DMS53 treated with DMSO at 0.1 percent for 48 hours (cell line): ENCODE measurements at regions not wholly inside any gene's neighbourhood (a gene's known extent, or its start where the extent isn't known, plus 50 kb on each side); places are given as distances from the start of the nearest gene placed in this dataset.
A peak's percentile ranks its signal among the peaks of the same experiment; 100 is the strongest.
"Not testable (repeated sequence)": the region's sequence is repeated elsewhere in the genome, so short reads cannot be mapped to it uniquely, and the experiment has no call there.

Source experiments
- DNase-seq: peaks from one replicate; lab custom pipeline; 2025; ENCODE audit not compliant: unreplicated experiment; lab: John Stamatoyannopoulos, UW

DNA sequence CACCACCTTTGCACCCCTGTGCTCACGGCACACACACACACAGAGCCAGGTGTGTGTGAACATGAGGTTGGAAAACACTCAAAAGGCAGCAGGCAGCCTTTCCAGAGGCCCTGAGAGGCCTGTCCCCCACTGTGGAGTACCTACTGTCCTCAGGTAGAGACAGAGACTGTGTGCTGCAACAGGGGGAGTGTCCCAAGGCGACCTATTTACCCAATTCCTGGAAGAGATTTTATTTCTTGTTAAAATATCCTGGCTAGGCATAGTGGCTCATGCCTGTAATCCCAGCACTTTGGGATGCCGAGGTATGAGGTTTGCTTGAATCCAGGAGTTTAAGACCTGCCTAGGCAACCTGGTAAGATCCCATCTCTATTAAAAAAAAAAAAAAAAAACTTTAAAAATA lies 108.5 kb downstream of the COPRS start:
- DNase-seq = no peak

DNA sequence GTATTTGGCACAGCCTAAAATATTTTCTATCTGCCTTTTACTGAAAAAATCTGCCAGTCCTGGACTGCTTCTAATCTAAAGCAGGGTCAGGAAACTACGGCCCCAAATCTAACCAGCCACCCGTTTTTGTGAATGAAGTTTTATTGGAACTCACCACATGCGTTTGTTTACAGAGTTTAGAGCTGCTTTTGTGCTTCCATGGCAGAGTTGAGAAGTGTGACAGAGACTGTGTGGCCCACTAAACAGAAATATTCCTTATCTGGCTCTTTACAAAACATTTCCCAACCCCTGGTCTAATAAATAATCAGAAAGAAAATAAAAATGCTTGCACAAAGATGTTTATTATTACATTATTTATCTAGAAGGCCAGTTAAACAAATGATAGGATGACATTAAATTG lies 110.2 kb downstream of the COPRS start:
- no peak for DNase-seq

GRCh38 chr17:31746884-31747495 lies 112.1 kb downstream of the COPRS start:
- DNase-seq = no peak

GRCh38 chr17:31745964-31746600 lies 113.0 kb downstream of the COPRS start:
- DNase-seq = no peak

GRCh38 chr17:31744511-31744951 lies 114.5 kb downstream of the COPRS start:
- no peak for DNase-seq

DNA sequence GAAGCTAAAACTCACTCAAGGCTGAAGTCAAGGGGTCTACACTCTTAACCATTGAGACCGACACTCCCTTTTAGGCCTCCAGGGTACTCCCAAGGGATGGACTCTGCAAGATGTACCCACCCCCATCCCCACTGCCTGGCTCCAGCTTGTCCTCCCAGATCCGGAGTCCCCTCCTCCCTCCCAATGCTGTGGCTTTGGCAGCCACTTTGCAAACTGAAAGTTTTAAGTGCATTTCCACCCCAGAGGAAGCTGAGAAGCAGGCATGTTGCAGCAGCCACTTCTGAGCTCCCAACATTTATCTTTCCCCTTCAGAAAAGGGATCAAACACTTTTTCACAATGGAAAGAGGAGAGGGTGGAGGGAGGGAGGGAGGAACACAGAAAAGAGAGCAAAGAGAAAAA lies 115.2 kb downstream of the COPRS start:
- DNase-seq = no peak

DNA sequence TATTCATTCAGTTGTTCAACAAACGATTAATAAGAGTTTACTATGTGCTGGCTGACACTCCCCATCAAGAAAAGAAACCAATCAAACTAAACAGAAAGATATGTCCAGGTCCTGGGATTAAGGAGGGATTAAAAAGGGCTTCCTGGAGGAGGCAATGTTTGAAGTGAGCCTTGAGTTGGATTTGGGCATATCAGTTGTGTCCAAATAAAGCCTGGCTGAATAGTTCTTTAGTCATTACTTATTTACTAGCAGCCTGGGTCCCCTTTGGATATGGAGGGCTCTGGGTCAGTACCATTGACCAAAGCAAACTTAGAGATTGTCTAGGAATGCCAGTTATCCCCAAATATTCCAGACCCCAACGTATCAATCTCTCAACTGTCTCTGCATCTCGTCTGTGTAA lies 117.7 kb downstream of the COPRS start:
- DNase-seq = no peak

DNA sequence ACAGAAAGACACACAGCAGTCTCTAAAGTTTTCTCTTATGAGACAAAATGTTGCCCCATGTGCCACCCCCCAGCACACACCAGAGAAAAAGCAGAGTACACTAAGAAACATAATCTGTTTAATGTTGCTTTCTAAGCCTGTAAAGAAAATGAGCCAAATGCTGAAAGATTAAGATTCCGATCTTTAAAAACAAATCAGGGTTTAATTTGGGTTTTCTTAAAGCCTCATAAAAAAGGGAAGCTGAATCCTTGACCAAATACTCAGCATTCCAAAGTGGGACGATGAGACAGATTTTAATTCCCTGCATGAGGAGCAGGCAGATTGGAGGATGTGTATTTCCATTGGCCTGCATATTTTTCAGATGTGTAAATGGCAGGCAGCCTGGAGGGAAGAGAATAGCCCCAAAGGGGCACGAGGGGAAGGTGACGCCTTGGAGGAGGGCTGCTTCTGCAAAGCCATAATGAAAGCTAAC lies 118.4 kb downstream of the COPRS start:
- no peak for DNase-seq

DNA sequence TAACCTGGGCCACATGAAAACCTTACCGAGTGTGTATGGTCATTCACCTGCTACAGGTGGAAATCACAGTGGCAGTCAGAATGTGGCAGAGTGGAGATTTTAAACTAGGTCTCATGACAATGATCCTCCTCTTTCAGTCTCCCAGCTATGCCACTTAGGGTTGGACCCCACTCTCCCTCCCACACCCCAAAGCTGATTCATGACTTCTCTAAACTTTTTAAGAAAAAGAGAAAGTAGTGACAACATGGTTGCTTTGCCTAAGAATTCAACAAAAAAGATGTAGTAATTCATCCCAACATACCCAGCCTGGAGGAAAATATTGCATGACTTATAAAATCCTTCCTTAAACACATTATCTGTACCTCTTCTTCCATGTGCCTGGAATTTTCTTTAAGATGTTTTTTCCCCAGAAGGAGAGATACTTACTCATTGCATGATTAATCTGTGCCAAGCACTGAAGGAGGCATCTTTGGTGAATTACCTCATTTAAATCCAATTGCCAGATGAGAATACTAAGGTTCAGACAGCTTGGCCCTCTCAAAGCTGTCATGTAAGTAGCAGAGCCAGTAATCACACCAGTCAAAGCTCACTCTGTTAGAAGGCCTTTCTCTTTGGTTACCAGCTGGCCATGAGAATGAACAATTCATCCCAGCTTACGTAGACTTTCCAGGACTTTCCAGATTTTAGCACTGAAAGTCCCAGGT lies 119.9 kb downstream of the COPRS start:
- no peak for DNase-seq

- no peak for DNase-seq
Observed at GRCh38 chr17:31738488-31738887, 120.6 kb downstream of the COPRS start.

DNA sequence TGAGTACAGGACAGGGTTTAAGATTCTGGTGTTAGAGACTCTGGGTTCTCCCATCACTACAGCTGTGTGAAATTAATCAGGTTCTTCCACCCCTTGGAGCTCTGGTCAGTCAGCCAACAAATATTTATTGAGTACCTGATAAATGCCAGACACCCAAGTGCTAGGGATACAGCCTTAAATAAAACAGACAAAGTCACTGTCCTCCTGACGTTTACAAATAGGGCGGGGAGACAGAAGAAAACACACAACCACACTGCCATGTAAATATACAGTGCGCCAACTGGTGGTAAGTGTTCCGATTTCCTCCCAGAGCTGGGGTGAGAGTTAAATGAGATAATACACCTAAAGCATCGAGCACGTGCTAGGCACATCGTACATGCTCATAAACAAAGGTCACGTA lies 121.0 kb downstream of the COPRS start:
- DNase-seq = no peak

DNA sequence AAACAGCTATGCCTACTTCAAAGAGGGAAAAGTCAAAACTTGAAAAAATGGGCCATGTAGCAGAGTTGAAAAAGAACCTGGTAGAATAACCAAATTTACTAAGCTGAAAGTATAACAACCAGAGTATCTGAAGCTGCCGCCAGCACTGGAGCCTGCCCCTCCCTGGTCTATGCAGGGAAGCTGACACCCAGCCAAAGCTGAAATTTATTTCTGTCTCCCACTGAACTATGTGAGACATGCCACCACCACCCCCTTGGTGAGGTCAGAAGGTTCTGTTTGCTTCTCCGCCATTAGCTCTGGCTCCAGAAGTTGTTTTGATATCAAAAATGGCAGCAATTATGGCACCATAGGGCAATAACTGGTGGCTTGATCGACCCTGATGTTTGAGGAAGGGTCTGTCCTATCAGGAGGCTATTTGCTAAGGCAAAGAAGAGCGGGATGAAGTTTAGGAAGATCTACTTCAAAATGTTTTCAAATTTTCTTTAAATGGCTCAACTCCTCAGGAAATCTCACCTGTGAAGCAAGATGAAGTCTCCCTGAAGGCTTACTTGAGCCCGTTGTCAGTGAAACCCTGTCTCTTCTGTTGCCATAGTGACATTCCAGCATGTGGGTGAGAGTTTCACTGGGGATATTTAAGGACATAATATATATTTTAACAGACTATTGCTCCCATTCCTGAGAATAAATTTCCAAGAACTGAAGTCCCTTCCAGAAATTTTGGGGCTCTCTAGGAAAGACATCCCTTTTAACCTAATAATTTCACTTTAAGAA lies 122.0 kb downstream of the COPRS start:
- no peak for DNase-seq

GRCh38 chr17:31733326-31733725 lies 125.7 kb downstream of the COPRS start:
- DNase-seq = no peak

- DNase-seq = not testable (repeated sequence)
Observed at GRCh38 chr17:31731585-31732154, 127.4 kb downstream of the COPRS start.

DNA sequence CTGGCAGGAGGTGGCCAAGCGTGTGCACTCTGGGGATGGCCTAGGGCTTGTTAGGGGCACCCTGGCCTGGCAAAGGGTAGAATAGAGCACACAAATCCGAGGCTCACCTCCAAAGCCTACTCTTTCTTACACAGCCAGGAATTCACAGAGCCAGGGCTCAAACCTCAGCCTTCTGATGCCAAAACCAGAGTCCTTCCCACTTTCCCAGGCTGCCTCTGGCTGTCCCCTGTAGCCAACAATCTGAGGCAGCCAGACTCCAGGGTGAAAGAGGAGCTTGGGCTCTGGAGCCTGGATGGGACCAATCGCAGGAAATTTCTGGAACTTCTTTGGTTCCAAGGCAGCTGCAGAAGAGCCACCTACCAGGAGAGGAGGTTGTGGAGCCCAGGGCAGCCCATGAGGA lies 127.9 kb downstream of the COPRS start:
- DNase-seq = no peak

GRCh38 chr17:31726980-31727427 lies 132.0 kb downstream of the COPRS start:
- peak; percentile 38 for DNase-seq

DNA sequence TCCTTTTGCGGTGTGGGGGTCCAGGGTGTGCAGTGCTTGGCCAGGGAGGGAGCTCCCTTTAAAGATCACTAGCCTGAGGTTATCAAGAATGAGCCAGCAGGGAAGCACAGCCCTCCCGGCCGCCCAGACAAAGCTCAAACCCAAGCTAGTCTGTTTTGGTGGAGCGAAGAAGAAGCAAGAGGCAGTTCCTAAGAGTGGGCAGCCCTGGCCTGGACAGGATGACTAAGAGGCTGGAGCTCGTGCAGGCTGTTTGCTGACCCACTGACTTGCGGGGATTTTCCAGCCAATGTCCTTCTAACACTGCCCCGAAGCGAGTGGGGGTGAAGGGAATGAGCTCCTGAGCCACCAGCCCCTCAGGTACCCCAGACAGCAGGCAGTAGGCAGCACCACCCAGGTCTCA lies 134.4 kb downstream of the COPRS start:
- no peak for DNase-seq

DNA sequence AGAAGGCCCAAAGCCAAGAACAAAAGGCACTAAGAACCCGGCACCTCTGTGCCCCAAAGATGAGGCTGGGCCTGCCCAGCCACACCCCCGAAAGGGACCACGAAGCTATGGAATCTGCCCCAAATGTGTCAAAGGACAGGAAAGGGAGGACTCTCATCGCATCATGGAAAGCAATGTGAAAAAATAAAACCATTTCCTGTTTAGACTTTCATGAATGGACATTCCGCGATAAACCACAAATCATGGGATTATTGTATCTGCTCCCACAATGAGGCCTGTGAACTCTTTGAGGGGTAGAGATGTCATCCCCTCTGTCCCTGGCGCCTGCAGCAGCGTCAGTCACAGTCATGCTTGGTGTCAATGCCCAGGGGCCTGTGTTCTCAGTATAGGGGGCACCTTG lies 135.0 kb downstream of the COPRS start:
- no peak for DNase-seq

DNA sequence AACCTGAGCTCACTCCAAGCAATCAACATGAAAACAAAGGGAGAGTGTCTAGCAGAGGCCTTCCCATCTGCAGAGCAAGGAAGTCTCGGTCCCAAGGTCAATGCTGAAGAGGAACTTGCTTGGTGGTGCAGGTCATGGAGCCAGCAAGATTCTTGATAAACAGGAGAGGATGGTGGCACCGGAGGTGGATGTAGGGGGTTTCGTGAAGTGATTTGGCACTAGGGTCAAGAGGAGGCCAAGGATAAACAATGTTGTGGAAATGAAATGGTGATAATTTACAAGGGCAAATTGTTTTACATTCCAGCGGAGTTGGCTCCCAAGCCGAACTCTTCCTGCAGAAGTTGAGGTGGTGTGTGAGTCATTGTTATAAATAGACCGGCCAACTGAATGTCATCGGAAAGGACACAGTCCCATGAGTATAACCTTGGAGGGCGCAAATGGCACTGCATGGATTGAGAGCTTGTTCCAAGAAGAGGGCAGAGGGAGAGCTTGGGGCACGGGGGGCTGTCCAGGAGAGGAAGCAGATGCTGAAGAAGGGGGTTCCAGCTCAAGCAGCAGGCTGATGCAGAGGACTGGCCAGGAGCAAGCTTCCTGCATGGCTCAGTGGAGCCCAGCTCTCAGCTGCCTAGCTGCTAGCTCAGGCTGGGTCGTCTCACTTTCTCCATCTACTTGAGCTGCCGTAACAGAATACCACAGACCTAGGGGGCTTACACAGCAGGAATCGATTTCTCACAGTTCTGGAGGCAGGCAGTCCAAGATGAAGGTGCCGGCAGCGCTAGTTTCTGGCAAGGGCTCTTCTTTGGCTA lies 136.6 kb downstream of the COPRS start:
- no peak for DNase-seq

DNA sequence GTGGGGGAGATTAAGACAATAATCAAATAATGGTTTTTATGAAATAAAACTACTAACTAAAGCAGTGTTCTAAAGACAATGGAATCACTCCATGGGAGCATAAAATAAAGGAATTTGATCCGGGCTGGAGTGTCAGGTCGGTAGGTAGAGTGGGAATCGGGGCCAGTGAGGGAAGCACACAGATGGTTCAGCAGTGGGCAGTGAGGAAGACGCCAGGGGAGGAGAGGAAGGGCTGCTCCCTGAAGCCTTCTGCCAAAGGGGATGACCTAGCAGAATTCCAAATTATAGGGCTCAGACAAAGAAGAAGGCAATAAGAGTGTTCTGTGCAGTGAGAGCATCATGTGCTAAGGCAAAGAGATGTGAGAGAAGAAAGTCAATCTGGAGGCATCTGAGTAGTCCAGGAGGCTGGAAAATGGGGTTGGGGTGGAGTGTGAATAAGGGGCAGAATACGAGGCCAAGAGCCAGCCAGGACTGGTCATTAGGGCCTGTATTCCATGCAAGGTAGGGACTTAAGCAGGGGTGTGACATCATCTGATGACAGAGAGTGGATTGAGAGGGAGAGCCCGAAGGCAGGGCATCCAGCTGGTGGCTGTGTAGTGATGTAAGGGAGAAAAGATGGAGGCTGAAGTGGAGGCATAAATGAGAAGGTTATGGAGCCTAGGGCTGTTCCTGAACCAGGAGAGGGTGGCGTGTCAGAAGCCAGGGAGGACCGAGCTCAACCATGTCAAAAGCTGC lies 137.6 kb downstream of the COPRS start:
- no peak for DNase-seq
